Fibroblast of villous mesenchyme (primary cell): ENCODE measurements at regions not wholly inside any gene's neighbourhood (a gene's known extent, or its start where the extent isn't known, plus 50 kb on each side); places are given as distances from the start of the nearest gene placed in this dataset.

ENCODE experiments used
- DNase-seq: peaks from one replicate; pipeline ENCODE4 v3.0.0-alpha.2; 2010; ENCODE audit warnings: low read depth
- H3K4me3 ChIP-seq: 2 replicates; pipeline ENCODE4 v1.5.1; 2011; ENCODE audit warnings: low read depth, mild to moderate bottlenecking, low read length
- TF ChIP-seq, protein P1 (sequence below): IDR thresholded peaks from 2 replicates; pipeline ENCODE4 v1.5.1; 2012; ENCODE audit warnings: low read depth, mild to moderate bottlenecking, low read length; ENCODE audit not compliant: insufficient read depth

DNA sequence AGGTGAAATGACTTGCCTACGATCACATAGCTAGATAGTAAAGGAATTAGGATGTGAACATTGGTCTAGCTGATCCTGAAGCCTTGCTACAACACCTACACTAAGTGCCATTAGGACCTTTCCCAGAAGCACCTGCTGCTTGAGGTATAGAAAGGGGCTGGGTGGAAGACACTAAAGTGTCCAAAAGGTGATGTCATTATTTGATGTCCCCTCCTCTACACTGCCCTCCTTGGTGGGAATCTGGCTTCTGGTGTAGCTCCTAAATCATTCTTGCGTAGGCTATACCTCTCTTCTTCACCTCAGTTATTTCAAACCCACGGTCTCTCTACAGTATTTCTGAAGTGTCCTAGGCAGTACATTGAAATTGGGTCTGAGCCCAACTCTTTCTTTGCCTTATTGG lies 132.5 kb upstream of the FGGY start:
- TF ChIP-seq, protein P1, sequence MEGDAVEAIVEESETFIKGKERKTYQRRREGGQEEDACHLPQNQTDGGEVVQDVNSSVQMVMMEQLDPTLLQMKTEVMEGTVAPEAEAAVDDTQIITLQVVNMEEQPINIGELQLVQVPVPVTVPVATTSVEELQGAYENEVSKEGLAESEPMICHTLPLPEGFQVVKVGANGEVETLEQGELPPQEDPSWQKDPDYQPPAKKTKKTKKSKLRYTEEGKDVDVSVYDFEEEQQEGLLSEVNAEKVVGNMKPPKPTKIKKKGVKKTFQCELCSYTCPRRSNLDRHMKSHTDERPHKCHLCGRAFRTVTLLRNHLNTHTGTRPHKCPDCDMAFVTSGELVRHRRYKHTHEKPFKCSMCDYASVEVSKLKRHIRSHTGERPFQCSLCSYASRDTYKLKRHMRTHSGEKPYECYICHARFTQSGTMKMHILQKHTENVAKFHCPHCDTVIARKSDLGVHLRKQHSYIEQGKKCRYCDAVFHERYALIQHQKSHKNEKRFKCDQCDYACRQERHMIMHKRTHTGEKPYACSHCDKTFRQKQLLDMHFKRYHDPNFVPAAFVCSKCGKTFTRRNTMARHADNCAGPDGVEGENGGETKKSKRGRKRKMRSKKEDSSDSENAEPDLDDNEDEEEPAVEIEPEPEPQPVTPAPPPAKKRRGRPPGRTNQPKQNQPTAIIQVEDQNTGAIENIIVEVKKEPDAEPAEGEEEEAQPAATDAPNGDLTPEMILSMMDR: no peak
- no peak for DNase-seq
- H3K4me3 ChIP-seq: no peak overlapping the region

DNA sequence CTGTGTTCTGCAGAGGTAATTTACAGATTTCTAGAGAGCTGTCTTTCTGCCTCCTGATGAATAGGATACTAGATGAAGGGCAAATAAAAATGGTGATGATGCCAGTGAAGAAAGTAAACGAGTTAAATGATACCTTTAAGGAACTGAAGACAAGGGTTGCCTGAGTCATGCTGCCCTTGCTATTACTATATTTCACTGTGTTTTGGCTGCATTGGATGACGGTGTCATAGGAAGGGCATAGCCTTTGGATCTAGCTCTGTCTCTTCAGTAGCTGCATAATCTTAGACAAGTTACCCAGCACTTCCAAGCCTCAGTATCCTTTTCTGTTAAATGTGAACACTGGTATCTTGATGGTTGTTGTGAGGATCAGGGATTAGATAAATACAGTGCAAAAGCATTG lies 131.5 kb upstream of the FGGY start:
- no peak for DNase-seq
- H3K4me3 ChIP-seq: no peak overlapping the region
- TF ChIP-seq, protein P1: no peak

DNA sequence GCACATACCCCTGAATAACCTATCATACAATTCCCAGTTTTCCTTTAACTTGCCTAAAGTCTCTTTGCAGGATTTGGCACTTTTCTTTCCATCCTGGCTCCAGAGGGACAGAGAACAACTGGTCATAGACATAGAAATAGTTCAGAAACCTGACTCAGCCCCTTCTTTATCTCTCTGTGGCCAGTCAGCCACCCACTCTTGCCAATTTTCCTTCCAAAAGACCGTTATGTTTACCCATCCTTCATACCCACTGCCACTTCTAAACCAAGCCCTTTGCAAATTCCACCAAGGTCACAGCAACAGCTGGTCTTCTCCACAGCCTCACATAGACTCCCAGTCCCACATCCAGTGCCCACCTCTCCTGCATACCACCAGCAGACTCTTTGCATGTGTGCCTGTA lies 127.2 kb upstream of the FGGY start:
- no peak overlapping the region for H3K4me3 ChIP-seq
- DNase-seq: no peak
- TF ChIP-seq, protein P1: no peak

DNA sequence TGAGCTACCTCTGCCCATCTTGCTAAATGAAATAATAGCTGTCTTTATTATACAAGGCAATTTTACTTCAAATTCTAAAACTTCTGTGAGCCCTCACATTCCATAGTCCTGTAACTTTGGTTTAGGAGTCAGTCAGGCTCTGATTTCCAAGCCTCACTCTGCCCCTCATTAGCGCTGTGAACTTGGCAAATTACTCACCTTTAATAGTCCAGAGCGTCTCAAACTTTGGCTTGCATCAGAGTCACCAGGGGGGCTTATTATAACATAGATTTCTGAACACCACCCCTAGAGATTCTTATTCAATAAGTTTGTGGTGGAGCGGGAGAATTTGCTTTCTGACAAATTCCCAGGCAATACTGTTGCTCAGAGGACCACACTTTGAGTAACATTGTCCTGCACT lies 126.2 kb upstream of the FGGY start:
- no peak for DNase-seq
- TF ChIP-seq, protein P1: no peak

DNA sequence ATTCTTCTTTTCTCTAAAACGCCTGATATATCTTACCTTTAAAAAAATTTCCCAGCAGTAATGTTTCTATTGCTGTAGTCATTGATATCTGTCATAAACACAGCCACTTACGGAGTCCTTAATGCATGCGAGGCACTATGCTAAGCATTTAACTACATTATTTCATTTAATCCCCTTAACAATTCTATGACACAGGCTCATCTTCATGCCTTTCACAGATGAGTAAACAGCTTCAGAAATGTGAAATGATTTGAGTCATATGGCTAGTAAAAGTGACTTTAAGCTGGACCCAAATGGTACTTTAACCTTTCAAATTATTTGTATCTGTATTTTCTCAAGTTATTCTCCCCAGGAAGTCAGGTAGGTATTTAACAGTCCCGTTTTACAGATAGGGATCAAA lies 125.1 kb upstream of the FGGY start:
- H3K4me3 ChIP-seq: no peak overlapping the region
- DNase-seq: no peak
- TF ChIP-seq, protein P1: no peak

More for the DNA sequence above, 126.2 kb upstream of the FGGY start:
- H3K4me3 ChIP-seq: no peak overlapping the region

DNA sequence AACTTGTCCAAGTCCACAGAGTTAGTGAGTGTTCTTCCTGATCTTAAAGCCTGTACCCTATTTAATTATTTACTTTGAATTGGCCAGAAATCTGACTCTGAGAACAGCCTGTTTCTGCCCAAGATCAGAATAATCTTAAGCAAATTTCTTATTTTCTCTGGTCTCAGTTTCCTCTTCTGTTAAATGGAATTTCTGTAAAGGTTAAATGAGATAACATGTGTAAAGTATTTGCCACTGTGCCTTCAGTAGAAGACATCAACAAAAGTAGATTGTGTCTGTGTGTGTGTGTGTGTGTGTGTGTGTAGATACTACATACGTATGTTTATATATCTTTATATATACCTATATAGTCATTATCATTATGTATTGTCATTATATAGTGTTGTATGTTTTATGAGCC lies 124.2 kb upstream of the FGGY start:
- H3K4me3 ChIP-seq: no peak overlapping the region
- DNase-seq: no peak
- TF ChIP-seq, protein P1: no peak

DNA sequence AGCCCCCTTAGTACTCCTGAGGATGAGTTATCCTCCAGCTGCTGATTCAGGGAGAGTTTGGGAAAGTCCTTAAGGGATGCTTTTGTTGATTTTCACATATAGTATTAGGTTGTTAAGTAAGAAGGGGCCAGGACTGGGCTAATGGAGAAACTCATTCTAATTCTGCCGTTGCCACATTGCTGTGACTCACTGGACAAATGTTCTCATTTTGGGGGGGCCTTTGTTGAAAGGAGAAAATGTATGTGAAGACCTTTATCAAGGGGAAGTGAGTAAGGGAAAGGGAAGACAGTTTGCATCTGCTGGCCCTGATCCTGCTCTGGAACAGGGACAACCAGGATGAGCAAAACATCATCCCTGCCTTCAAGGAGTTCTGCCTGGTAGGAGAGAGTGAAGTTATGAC lies 123.2 kb upstream of the FGGY start:
- DNase-seq: peak; percentile 74
- TF ChIP-seq, protein P1: no peak
- H3K4me3 ChIP-seq: no peak overlapping the region
